ENCODE measurements at regions not wholly inside any gene's neighbourhood (a gene's known extent, or its start where the extent isn't known, plus 50 kb on each side); places are given as distances from the start of the nearest gene placed in this dataset.

DNA sequence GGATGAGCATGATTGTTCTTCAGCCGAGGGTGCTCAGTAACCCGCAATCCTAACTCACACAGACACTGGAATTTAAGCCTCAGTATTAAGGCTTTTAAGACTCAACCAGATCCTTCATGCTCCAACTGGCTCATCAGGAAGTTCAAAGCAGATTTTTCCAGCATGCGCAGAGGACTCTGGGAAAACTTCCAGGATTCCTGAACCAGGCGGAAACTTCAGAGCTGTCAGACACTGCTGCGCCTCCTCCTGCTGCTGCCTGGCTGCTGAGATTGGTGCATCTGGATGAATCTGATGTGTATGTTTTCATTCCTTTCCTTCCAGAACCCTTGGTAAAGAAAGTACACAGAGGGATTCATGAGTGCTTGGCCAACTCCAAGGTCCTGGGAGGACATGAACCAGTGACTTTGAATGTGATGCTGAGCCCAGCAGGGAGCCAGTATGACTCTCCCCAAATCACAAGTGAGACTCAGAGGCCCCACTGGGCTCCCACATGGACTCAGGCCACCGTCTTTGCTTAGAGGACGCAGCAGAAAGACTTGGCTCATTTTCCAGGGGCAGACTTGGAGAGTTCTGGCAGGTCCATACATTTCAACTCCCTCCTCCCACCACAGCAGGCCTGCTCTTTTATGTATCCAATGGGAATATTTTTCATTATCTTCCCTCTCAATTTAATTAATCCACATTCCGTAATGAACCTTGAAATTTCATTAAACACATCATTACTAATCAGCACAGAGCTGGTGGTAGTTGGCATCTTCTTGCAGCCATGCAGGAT is 143.5 kb upstream of the HDAC4 start:
- no peaks in the 10 kb centered on the region for H3K27me3 ChIP-seq (ENCODE audit: control insufficient read depth, insufficient read depth, low read length)
- DNase-seq (ENCODE audit: low read depth in 2 of 2): peak in 1 of 2 donors; percentile 12
- H2AFZ ChIP-seq (ENCODE audit: low read length): no peak overlapping the region
- TF ChIP-seq, protein P1, sequence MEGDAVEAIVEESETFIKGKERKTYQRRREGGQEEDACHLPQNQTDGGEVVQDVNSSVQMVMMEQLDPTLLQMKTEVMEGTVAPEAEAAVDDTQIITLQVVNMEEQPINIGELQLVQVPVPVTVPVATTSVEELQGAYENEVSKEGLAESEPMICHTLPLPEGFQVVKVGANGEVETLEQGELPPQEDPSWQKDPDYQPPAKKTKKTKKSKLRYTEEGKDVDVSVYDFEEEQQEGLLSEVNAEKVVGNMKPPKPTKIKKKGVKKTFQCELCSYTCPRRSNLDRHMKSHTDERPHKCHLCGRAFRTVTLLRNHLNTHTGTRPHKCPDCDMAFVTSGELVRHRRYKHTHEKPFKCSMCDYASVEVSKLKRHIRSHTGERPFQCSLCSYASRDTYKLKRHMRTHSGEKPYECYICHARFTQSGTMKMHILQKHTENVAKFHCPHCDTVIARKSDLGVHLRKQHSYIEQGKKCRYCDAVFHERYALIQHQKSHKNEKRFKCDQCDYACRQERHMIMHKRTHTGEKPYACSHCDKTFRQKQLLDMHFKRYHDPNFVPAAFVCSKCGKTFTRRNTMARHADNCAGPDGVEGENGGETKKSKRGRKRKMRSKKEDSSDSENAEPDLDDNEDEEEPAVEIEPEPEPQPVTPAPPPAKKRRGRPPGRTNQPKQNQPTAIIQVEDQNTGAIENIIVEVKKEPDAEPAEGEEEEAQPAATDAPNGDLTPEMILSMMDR (conservative IDR thresholded peaks at IDR 0.05 in 1 of 2, IDR thresholded peaks at IDR 0.05 in 1 of 2; ENCODE audit: low read depth in 1 of 2, low read length in 2 of 2): no peak
- TF ChIP-seq EZH2 (IDR thresholded peaks at IDR 0.05; ENCODE audit: low read length, missing control alignments): no peak
- no peak overlapping the region for H3K4me3 ChIP-seq (replicated peaks in 1 of 4; ENCODE audit: control extremely low read depth in 1 of 4, insufficient read depth in 1 of 4, low read depth in 3 of 4, low read length in 4 of 4)
- H3K79me2 ChIP-seq (ENCODE audit: control insufficient read depth, insufficient read depth, low read length): no peaks in the 10 kb centered on the region
- no peaks in the 10 kb centered on the region for H4K20me1 ChIP-seq (ENCODE audit: control insufficient read depth, extremely low read depth, insufficient read depth, low read length)
- no peak overlapping the region for H3K27ac ChIP-seq (ENCODE audit: insufficient read depth, low read length)
- no peaks in the 10 kb centered on the region for H3K36me3 ChIP-seq (ENCODE audit: control insufficient read depth, insufficient read depth, low read length)
- no peaks in the 10 kb centered on the region for H3K9me3 ChIP-seq (ENCODE audit: control insufficient read depth, insufficient read depth, low read depth, low read length)
- no peak overlapping the region for H3K4me2 ChIP-seq (ENCODE audit: extremely low read depth, insufficient read depth, low read length)
- H3K4me1 ChIP-seq (ENCODE audit: control insufficient read depth, extremely low read depth, insufficient read depth, low read length): no peaks in the 10 kb centered on the region
- no peak overlapping the region for H3K9ac ChIP-seq (ENCODE audit: insufficient read depth, low read length)

DNA sequence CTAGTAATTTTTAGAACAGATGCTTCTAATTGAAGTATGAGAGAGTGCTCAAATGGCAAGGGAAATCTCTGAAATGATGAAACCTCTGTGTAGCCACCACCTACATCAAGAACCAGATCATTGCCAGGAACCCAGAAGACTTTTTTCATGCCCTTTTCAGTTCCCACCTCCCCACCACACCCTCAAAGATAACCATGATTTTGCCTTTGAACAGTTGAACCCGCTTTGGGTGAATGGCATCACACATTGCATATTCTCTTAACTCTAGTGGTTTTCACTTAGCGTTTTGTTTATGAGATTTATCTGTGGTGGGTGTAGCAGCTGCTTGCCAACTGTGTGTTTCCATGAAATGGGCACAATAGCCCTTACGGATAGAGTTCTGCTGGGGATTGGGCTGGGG is 142.9 kb upstream of the HDAC4 start:
- no peaks in the 10 kb centered on the region for H3K4me1 ChIP-seq (ENCODE audit: control insufficient read depth, extremely low read depth, insufficient read depth, low read length)
- H3K9me3 ChIP-seq (ENCODE audit: control insufficient read depth, insufficient read depth, low read depth, low read length): no peaks in the 10 kb centered on the region
- H3K4me3 ChIP-seq (replicated peaks in 1 of 4; ENCODE audit: control extremely low read depth in 1 of 4, insufficient read depth in 1 of 4, low read depth in 3 of 4, low read length in 4 of 4): no peak overlapping the region
- DNase-seq (ENCODE audit: low read depth in 2 of 2): no peak
- H3K36me3 ChIP-seq (ENCODE audit: control insufficient read depth, insufficient read depth, low read length): no peaks in the 10 kb centered on the region
- no peak overlapping the region for H3K4me2 ChIP-seq (ENCODE audit: extremely low read depth, insufficient read depth, low read length)
- no peak for TF ChIP-seq EZH2 (IDR thresholded peaks at IDR 0.05; ENCODE audit: low read length, missing control alignments)
- TF ChIP-seq, protein P1 (conservative IDR thresholded peaks at IDR 0.05 in 1 of 2, IDR thresholded peaks at IDR 0.05 in 1 of 2; ENCODE audit: low read depth in 1 of 2, low read length in 2 of 2): no peak
- H3K9ac ChIP-seq (ENCODE audit: insufficient read depth, low read length): no peak overlapping the region
- no peak overlapping the region for H3K27ac ChIP-seq (ENCODE audit: insufficient read depth, low read length)
- H3K79me2 ChIP-seq (ENCODE audit: control insufficient read depth, insufficient read depth, low read length): no peaks in the 10 kb centered on the region
- no peak overlapping the region for H2AFZ ChIP-seq (ENCODE audit: low read length)
- no peaks in the 10 kb centered on the region for H4K20me1 ChIP-seq (ENCODE audit: control insufficient read depth, extremely low read depth, insufficient read depth, low read length)
- no peaks in the 10 kb centered on the region for H3K27me3 ChIP-seq (ENCODE audit: control insufficient read depth, insufficient read depth, low read length)

DNA sequence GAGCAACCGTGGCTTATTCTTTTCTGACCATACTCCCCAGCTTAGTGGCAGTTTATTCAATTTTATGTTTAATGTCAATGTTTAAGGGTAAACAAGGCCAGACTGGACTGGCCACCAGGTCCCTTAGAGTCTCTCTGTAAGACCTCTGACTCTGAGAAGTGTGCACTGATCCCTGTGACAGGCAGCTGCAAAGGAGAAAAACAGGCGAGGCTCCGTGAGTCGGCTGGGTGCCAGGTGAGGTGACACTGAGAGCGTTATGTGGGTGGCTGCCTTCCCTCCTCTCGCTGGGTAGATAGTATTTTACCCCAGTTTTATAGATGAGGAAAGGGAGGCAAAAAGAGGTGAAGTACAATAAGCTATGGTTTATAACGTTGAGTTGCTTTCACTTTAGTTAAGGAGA is 139.4 kb upstream of the HDAC4 start:
- Histone ChIP-seq H2AFZ (ENCODE audit: low read length) (no peak overlapping the region), H3K27me3 (ENCODE audit: control insufficient read depth, insufficient read depth, low read length) (no peaks in the 10 kb centered on the region), H3K4me1 (ENCODE audit: control insufficient read depth, extremely low read depth, insufficient read depth, low read length) (no peaks in the 10 kb centered on the region), H3K27ac (ENCODE audit: insufficient read depth, low read length) (no peak overlapping the region), H3K79me2 (ENCODE audit: control insufficient read depth, insufficient read depth, low read length) (no peaks in the 10 kb centered on the region), H3K4me3 (replicated peaks in 1 of 4; ENCODE audit: control extremely low read depth in 1 of 4, insufficient read depth in 1 of 4, low read depth in 3 of 4, low read length in 4 of 4) (no peak overlapping the region), H3K36me3 (ENCODE audit: control insufficient read depth, insufficient read depth, low read length) (no peaks in the 10 kb centered on the region), H3K9me3 (ENCODE audit: control insufficient read depth, insufficient read depth, low read depth, low read length) (no peaks in the 10 kb centered on the region), H3K9ac (ENCODE audit: insufficient read depth, low read length) (no peak overlapping the region), H4K20me1 (ENCODE audit: control insufficient read depth, extremely low read depth, insufficient read depth, low read length) (no peaks in the 10 kb centered on the region), H3K4me2 (ENCODE audit: extremely low read depth, insufficient read depth, low read length) (no peak overlapping the region)
- TF ChIP-seq EZH2 (IDR thresholded peaks at IDR 0.05; ENCODE audit: low read length, missing control alignments): no peak
- TF ChIP-seq, protein P1 (conservative IDR thresholded peaks at IDR 0.05 in 1 of 2, IDR thresholded peaks at IDR 0.05 in 1 of 2; ENCODE audit: low read depth in 1 of 2, low read length in 2 of 2): no peak
- DNase-seq (ENCODE audit: low read depth in 2 of 2): no peak
